ENCODE measurements at regions not wholly inside any gene's neighbourhood (a gene's known extent, or its start where the extent isn't known, plus 50 kb on each side); places are given as distances from the start of the nearest gene placed in this dataset.

DNA sequence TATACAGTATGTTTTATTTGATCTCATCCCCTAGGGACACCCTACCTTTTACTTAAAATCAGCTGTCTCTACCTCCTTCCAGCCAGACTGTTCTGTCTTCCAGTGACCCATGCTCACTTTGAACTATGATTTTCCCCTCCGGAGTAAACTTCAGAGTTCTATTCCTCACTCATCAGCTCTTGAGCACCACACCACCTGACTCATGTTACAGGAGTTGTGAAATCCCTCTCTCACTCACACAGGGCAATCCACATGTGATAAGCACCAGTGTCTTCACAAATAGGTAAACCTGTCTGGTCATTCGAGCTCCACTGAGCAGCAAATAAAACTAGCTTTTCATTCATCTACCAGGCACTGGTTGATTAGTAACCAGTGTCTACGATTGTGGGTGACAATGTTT is 177.3 kb upstream of the BMP4 start:
- POLR2A ChIA-PET (ENCODE audit: unreplicated experiment), result interaction anchor here (0.8 kb wide), 1 partner anchor 28 kb away, joined by 4 read pairs; no protein-coding TSS in a partner anchor
- intact Hi-C loops (cut with micrococcal nuclease; ENCODE audit: unreplicated experiment), result no loop called here
- DNase-seq, result peak; percentile 17 to 62

DNA sequence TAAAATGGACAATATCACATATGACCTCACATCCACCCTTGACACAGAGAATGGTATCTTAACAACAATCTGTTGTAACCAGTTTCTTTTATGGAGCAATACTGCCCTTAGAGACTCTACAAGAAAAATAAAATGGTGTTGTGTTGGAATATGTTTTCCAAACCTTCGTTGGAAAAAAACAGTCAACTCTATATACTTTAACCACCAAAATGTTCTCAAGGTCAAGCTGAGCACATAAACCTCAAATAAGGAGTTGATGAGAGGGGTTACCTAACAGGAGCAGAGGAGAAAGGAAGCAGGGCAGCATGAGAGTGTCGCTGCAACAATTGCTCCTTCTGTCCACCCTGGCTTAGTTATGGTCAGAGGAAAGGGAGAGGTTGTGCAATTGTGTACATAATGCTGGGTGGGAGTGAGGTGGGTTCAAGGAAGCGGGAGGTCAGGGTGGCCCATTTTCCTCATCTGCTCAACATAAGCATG is 179.2 kb upstream of the BMP4 start:
- POLR2A ChIA-PET (ENCODE audit: unreplicated experiment), result no interaction called here

More for the DNA sequence above, 177.3 kb upstream of the BMP4 start:
- no peaks in the 10 kb centered on the region for H4K20me1 ChIP-seq (ENCODE audit: insufficient read depth)
- no peaks in the 10 kb centered on the region for H3K79me2 ChIP-seq (ENCODE audit: low read depth)
- H3K4me1 ChIP-seq (replicated peaks; ENCODE audit: insufficient read depth), result peaks cover 10% of the 10 kb centered on the region
- H3K27me3 ChIP-seq (ENCODE audit: insufficient read depth, low read depth), result no peaks in the 10 kb centered on the region
- no TSS peak for BruUV-seq (replicated peaks)
- H3K4me2 ChIP-seq, result peak overlapping the region; percentile 28
- CTCF ChIA-PET, result no interaction called here
- H2AFZ ChIP-seq, result peak overlapping the region; percentile 64; the same call in 1 of the 2 replicates
- no peaks in the 10 kb centered on the region for H3K9me3 ChIP-seq (ENCODE audit: insufficient read depth, low read depth)
- H3K27ac ChIP-seq, result no peak overlapping the region
- no peak overlapping the region for H3K4me3 ChIP-seq
- no peaks in the 10 kb centered on the region for H3K9me2 ChIP-seq (ENCODE audit: insufficient read depth)
- no peak for TF ChIP-seq EZH2 (IDR thresholded peaks at IDR 0.05; ENCODE audit: low read depth)
- TF ChIP-seq, protein P1, sequence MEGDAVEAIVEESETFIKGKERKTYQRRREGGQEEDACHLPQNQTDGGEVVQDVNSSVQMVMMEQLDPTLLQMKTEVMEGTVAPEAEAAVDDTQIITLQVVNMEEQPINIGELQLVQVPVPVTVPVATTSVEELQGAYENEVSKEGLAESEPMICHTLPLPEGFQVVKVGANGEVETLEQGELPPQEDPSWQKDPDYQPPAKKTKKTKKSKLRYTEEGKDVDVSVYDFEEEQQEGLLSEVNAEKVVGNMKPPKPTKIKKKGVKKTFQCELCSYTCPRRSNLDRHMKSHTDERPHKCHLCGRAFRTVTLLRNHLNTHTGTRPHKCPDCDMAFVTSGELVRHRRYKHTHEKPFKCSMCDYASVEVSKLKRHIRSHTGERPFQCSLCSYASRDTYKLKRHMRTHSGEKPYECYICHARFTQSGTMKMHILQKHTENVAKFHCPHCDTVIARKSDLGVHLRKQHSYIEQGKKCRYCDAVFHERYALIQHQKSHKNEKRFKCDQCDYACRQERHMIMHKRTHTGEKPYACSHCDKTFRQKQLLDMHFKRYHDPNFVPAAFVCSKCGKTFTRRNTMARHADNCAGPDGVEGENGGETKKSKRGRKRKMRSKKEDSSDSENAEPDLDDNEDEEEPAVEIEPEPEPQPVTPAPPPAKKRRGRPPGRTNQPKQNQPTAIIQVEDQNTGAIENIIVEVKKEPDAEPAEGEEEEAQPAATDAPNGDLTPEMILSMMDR (conservative IDR thresholded peaks at IDR 0.05), result no peak
- no peaks in the 10 kb centered on the region; the same call in 1 of the 2 replicates for H3F3A ChIP-seq (ENCODE audit: insufficient read depth, low read depth)
- H3K36me3 ChIP-seq (ENCODE audit: low read depth), result no peaks in the 10 kb centered on the region

DNA sequence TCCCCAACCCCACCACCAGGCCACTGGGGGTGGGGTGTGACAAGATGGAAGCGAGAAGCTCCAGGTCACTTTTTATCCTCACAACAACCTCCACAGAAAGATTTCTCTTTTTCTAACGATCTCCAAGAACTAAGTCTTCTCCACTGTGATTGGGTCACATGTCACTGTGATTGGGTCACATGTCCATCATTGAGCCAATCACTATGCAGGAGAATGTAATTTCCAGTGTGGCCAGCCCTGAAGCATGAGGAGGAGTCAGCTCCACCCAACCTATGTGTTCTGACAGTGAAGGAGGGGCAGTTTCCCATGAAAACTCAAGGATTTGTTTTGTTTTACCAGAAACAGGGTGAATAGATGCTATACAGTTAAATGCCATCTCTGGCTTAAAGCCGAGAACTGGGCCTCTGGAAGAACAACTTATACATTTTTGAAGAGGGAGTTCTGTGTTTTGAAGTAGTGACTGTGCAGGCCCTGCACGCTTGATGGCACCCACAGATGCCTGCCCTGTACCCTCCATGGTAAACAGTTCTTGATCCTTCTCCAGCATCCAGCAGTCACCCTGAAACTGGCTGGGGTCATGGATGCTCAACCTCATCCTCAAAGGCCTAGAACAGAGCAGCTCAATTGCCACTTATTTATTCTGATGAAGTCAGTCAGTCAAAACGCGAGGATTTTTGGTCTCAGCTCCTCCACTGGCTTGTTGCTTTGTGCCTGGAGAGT is 180.4 kb upstream of the BMP4 start:
- Histone ChIP-seq H3K4me3 (no peak overlapping the region), H3K79me2 (ENCODE audit: low read depth) (no peaks in the 10 kb centered on the region), H3K27ac (no peak overlapping the region), H3K36me3 (ENCODE audit: low read depth) (no peaks in the 10 kb centered on the region), H2AFZ (no peak overlapping the region), H3K4me2 (no peak overlapping the region), H4K20me1 (ENCODE audit: insufficient read depth) (no peaks in the 10 kb centered on the region), H3K9me2 (ENCODE audit: insufficient read depth) (no peaks in the 10 kb centered on the region), H3K9me3 (ENCODE audit: insufficient read depth, low read depth) (no peaks in the 10 kb centered on the region), H3F3A (ENCODE audit: insufficient read depth, low read depth) (no peaks in the 10 kb centered on the region; the same call in 1 of the 2 replicates), H3K27me3 (ENCODE audit: insufficient read depth, low read depth) (no peaks in the 10 kb centered on the region), H3K4me1 (replicated peaks; ENCODE audit: insufficient read depth) (peaks cover 10% of the 10 kb centered on the region)
- no peak for DNase-seq
- BruUV-seq (replicated peaks), result no TSS peak
- CTCF ChIA-PET, result no interaction called here
- TF ChIP-seq EZH2 (IDR thresholded peaks at IDR 0.05; ENCODE audit: low read depth), result no peak
- TF ChIP-seq, protein P1 (conservative IDR thresholded peaks at IDR 0.05), result no peak
- POLR2A ChIA-PET (ENCODE audit: unreplicated experiment), result no interaction called here
- intact Hi-C loops (cut with micrococcal nuclease; ENCODE audit: unreplicated experiment), result no loop called here

More for the DNA sequence above, 179.2 kb upstream of the BMP4 start:
- Histone ChIP-seq H3K9me3 (ENCODE audit: insufficient read depth, low read depth) (no peaks in the 10 kb centered on the region), H3K4me1 (replicated peaks; ENCODE audit: insufficient read depth) (peaks cover 10% of the 10 kb centered on the region), H3K27ac (no peak overlapping the region), H4K20me1 (ENCODE audit: insufficient read depth) (no peaks in the 10 kb centered on the region), H3K79me2 (ENCODE audit: low read depth) (no peaks in the 10 kb centered on the region), H3K4me2 (no peak overlapping the region), H2AFZ (no peak overlapping the region), H3K36me3 (ENCODE audit: low read depth) (no peaks in the 10 kb centered on the region), H3K27me3 (ENCODE audit: insufficient read depth, low read depth) (no peaks in the 10 kb centered on the region), H3F3A (ENCODE audit: insufficient read depth, low read depth) (no peaks in the 10 kb centered on the region; the same call in 1 of the 2 replicates), H3K9me2 (ENCODE audit: insufficient read depth) (no peaks in the 10 kb centered on the region), H3K4me3 (no peak overlapping the region)
- no TSS peak for BruUV-seq (replicated peaks)
- CTCF ChIA-PET, result no interaction called here
- intact Hi-C loops (cut with micrococcal nuclease; ENCODE audit: unreplicated experiment), result no loop called here
- TF ChIP-seq EZH2 (IDR thresholded peaks at IDR 0.05; ENCODE audit: low read depth), result no peak
- TF ChIP-seq, protein P1 (conservative IDR thresholded peaks at IDR 0.05), result no peak
- DNase-seq, result no peak
